ENCODE measurements at regions not wholly inside any gene's neighbourhood (a gene's known extent, or its start where the extent isn't known, plus 50 kb on each side); places are given as distances from the start of the nearest gene placed in this dataset.

DNA sequence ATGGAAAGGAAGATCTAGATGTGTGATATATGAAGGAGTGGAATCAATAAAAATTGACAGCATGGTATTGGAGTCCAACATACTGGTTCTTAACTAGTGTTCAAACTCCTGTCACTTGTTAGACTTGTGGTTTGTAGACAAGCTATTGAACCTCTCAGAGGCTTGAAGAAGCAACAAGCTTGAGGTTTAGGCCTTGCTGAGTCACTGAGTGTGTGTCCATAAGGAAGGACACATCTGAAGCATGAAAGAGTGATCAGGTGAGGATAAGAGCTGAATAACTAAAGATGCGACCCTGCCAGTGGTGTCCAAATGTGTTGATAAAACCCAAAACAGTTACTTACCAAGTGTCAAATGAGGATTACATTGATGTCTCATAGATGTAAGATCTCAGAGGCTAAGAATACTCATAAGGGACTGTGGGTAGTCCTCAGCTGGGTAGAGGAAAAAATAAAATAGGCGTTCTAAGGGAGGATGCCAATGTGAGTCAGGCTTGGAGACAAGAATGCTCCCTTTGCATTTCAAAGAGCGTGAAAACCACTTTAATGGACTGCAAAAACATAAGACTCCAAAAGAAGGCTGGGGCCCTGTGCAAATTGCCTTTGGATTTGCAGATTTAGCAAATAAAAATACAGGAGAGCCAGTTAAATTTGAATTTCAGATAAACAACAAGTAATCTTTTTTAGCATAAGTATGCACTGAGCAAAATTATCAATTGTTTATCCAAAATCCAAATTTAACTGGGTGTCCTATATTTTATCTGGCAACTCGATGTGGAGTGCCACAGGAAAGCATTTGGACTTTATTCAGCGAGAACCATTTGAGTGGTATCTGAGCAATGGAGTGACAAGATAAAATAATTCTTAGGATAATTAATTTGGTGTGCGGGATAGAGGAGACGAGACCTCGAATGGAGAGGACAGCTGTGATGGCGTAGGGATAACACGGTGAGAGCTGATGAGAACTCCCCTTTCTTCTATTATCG lies 757.3 kb upstream of the WWC1 start:
- H3K4me3 Mint-ChIP-seq = no peak overlapping the region
- H3K9me3 Mint-ChIP-seq = peaks cover 4 to 15% of the 10 kb centered on the region in 2 donors
- no peaks in the 10 kb centered on the region for H3K4me1 Mint-ChIP-seq (ENCODE audit: low read depth in 2 of 2)
- H3K36me3 Mint-ChIP-seq (ENCODE audit: insufficient read depth) = no peaks in the 10 kb centered on the region
- no peak overlapping the region for H3K27ac Mint-ChIP-seq
- ATAC-seq (replicated peaks) (no peak), DNase-seq (no peak)
- H3K27me3 Mint-ChIP-seq = no peaks in the 10 kb centered on the region

DNA sequence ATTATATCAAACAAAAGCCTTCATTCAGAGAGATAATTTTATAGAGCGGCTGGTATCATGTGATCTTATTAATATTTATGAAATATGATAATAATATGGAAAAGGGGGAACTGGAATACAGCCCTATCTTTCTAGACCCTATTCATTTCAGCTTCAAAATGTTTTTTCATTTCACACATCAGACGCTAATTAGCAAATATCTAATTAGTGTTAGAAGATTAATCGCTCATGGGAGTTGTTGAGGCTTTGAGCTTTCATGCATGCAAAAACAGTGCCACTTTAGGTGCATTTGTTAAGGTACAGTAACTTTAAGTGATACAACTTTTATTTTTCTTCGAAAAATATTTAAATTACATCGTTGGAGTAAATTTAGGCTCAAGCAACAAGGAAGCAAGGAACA lies 751.7 kb upstream of the WWC1 start:
- no peak overlapping the region for H3K4me3 Mint-ChIP-seq
- H3K27ac Mint-ChIP-seq = no peak overlapping the region
- H3K9me3 Mint-ChIP-seq = peaks cover 3 to 6% of the 10 kb centered on the region in 2 donors
- no peaks in the 10 kb centered on the region for H3K4me1 Mint-ChIP-seq (ENCODE audit: low read depth in 2 of 2)
- H3K27me3 Mint-ChIP-seq = no peaks in the 10 kb centered on the region
- DNase-seq (no peak), ATAC-seq (replicated peaks) (no peak)
- H3K36me3 Mint-ChIP-seq (ENCODE audit: insufficient read depth) = no peaks in the 10 kb centered on the region

DNA sequence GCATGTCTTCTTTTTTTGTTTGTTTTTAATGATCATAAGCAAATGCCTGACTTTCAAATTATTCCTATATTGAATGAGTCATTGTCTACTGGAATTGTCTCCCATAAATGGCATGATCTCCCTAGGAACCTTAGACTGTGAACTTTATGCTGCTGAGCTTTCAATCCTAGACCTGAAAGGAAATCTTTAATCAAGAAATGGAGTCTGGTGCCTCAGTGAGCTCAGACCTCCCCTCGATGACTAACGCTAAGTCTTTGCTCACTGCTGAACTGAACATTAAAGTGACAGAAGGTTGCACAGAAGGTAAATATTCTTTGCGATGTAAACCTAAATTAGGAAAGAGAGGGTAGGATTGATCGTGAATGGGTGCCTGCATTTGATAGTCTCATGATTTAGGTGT lies 745.2 kb upstream of the WWC1 start:
- Mint-ChIP-seq H3K27me3 (no peaks in the 10 kb centered on the region), H3K4me1 (ENCODE audit: low read depth in 2 of 2) (no peaks in the 10 kb centered on the region), H3K36me3 (ENCODE audit: insufficient read depth) (no peaks in the 10 kb centered on the region), H3K4me3 (no peak overlapping the region), H3K27ac (no peak overlapping the region), H3K9me3 (peaks cover 4 to 16% of the 10 kb centered on the region in 2 donors)
- ATAC-seq (replicated peaks) (no peak), DNase-seq (no peak)

DNA sequence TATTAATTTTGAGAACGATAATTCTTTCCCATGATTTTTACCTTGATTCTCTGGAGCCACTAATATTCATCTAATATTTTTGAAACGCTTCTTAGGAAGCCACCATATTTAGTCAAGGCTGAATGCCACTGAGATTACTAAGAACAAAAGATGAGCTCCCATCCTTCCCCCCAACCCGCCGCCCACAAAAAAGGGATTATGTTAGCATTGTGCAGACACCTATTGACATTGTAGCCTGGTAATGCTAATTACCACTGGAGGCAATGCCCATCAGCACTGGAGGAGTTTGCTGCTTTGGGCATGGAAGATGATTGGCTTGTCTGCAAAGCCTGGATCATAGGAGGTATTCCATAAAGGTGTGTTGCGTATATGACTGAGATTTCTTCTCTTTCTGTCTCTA lies 739.1 kb upstream of the WWC1 start:
- Mint-ChIP-seq H3K4me1 (ENCODE audit: low read depth in 2 of 2) (no peaks in the 10 kb centered on the region), H3K27me3 (no peaks in the 10 kb centered on the region), H3K36me3 (ENCODE audit: insufficient read depth) (no peaks in the 10 kb centered on the region), H3K4me3 (no peak overlapping the region), H3K27ac (no peak overlapping the region), H3K9me3 (peaks cover 0 to 35% of the 10 kb centered on the region in 2 donors)
- no peak for ATAC-seq (replicated peaks)
- DNase-seq = no peak

DNA sequence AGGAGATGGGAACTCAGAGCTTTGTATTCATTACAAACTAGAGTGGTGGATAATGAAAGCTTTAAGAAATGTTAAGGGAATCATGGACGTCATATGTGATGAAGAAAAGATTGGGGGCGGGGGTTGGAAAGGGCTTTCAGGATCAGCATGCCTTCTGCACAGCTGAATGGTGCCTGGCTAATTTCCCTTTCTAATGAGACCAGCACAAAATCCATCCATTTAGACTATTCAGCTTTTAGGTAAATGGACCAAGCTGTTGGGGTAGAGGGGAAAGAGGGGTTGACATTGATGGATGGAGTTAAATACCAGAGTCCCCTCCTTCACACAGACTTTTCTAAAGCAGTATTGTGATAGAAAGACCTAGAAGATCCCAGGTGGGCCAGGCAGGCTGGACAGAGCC lies 737.9 kb upstream of the WWC1 start:
- H3K4me3 Mint-ChIP-seq = no peak overlapping the region
- H3K27ac Mint-ChIP-seq = no peak overlapping the region
- H3K27me3 Mint-ChIP-seq = no peaks in the 10 kb centered on the region
- peaks cover 0 to 35% of the 10 kb centered on the region in 2 donors for H3K9me3 Mint-ChIP-seq
- no peaks in the 10 kb centered on the region for H3K4me1 Mint-ChIP-seq (ENCODE audit: low read depth in 2 of 2)
- no peak for ATAC-seq (replicated peaks)
- no peaks in the 10 kb centered on the region for H3K36me3 Mint-ChIP-seq (ENCODE audit: insufficient read depth)
- no peak for DNase-seq

DNA sequence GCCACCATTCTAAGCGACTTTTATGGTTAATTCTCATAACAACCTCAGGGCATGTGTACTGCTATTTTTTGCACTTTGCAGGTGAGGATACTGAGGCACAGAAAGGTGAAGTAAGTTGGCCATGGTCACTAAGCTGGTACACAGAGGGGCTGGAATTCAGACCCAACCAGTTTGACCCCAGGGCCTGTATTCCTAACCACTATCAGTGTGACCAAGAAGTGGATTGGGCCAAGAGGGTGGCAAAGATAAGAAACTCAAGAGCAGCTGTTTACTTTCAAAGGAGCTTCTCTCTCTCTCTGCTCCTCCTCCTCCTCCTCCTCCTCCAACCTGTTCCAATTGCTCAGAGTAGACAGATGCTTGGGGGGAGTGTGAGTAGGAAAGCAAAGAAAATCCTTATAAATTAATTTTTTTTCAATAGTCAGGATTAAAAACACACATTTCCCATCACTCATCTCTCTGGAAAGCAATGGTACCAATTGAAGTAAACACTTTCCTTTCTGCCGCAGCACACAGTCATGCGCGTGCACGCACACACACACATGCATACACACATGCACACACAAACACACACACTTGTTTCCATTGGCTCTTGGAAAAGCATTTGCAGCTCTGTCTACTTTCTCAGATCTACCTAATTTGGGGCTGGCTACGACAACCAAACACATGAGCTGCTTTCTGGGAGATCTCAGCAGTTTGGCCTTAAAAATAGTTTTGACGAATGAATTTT lies 736.7 kb upstream of the WWC1 start:
- no peak overlapping the region for H3K4me3 Mint-ChIP-seq
- DNase-seq (no peak), ATAC-seq (replicated peaks) (no peak)
- H3K36me3 Mint-ChIP-seq (ENCODE audit: insufficient read depth) = no peaks in the 10 kb centered on the region
- no peaks in the 10 kb centered on the region for H3K4me1 Mint-ChIP-seq (ENCODE audit: low read depth in 2 of 2)
- H3K27me3 Mint-ChIP-seq = no peaks in the 10 kb centered on the region
- H3K27ac Mint-ChIP-seq = no peak overlapping the region
- H3K9me3 Mint-ChIP-seq = peaks cover 0 to 28% of the 10 kb centered on the region in 2 donors

DNA sequence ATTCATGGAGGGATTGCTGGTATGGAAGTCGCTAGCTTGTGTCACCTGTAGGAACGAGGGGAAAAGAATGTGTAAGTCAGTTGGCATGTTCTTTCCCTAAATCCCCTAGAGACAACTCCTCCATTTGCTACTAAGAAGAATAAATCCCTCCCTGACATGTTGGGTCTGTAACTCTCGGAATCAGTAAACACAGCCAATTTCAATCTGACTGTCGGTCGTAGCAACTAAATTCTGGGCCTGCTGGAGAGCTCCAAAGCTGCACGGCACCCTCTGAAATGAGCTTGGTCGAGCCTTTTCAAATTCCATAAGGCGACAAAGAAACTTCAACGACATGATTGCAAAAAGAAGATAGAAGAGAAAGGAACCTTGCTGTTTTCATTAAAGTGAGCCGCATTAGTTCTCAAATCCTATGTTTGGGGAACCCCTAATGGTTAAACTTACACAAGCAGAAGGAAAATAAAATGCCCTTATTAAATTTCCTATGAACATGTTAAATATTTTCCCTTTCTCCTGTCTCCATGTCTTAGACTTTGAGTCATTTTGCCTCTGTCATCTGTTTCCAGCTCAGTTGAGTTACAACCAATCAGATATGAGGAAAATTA lies 735.8 kb upstream of the WWC1 start:
- no peaks in the 10 kb centered on the region for H3K27me3 Mint-ChIP-seq

DNA sequence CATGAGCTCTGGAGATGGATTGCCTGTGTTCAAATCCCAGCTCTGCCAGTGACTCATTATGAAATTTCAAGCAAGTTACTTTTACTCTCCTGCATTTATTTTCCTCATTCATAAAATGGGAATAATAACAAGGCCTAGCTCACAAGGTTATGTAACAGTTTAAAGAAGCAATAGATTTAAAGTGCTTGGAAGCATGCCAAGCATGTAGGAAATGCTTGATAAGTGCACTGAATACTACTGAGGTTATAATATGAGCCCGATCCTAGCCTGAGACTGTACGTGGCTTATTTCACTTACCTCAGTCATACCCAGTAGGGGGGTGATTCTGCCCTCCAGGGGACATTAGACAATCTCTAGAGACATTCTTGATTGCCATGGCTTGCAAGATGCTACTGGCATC lies 734.1 kb upstream of the WWC1 start:
- DNase-seq = no peak
- ATAC-seq (replicated peaks) = no peak
- Mint-ChIP-seq H3K4me3 (no peak overlapping the region), H3K4me1 (ENCODE audit: low read depth in 2 of 2) (no peaks in the 10 kb centered on the region), H3K27ac (no peak overlapping the region), H3K36me3 (ENCODE audit: insufficient read depth) (no peaks in the 10 kb centered on the region), H3K9me3 (peaks cover 2 to 24% of the 10 kb centered on the region in 2 donors), H3K27me3 (no peaks in the 10 kb centered on the region)

More for the DNA sequence above, 735.8 kb upstream of the WWC1 start:
- DNase-seq (no peak), ATAC-seq (replicated peaks) (no peak)
- no peaks in the 10 kb centered on the region for H3K36me3 Mint-ChIP-seq (ENCODE audit: insufficient read depth)
- H3K9me3 Mint-ChIP-seq = peaks cover 2 to 34% of the 10 kb centered on the region in 2 donors
- no peaks in the 10 kb centered on the region for H3K4me1 Mint-ChIP-seq (ENCODE audit: low read depth in 2 of 2)
- H3K4me3 Mint-ChIP-seq = no peak overlapping the region
- no peak overlapping the region for H3K27ac Mint-ChIP-seq

DNA sequence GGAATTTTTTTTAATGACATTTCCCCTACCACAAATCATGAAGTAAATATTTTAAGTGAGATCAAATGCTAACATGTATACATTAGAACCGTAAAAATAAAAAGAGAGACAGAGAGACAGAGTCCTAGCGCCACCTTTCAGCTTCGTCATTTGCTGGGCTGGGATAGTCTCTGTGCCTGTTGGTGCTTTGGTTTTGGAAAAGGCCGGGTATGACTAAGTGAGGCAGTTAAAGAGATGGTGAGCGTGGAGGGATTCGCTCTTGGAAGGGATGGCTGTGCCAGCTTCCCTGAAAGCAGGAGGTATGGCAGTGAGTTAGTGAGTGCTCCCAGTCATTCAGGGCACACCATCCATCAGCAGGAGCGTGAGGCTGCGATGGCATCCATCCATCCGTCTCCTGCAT lies 729.6 kb upstream of the WWC1 start:
- no peaks in the 10 kb centered on the region for H3K4me1 Mint-ChIP-seq (ENCODE audit: low read depth in 2 of 2)
- H3K27ac Mint-ChIP-seq = no peak overlapping the region
- no peak overlapping the region for H3K4me3 Mint-ChIP-seq
- DNase-seq = no peak
- H3K27me3 Mint-ChIP-seq = no peaks in the 10 kb centered on the region
- no peak for ATAC-seq (replicated peaks)
- H3K36me3 Mint-ChIP-seq (ENCODE audit: insufficient read depth) = no peaks in the 10 kb centered on the region
- H3K9me3 Mint-ChIP-seq = peaks cover 6 to 12% of the 10 kb centered on the region in 2 donors

DNA sequence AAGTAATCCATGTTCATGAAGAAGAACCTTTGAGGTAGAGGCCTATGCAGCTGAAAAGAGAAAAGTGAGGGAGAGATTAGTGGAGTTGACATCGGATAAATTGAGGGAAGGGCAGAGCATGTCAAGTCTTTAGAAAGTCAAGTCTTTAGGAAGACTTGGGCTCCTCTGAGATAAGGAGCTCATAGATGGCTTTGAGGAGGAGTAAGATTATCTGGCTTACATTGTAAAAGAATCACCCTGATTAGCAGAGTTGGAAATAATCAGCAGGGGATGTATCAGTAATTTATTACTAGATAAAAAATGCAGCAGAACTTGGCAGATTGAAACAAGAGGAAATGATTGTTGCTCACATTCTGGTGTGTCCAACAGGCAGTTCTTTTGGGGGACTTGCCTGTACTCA lies 727.2 kb upstream of the WWC1 start:
- Mint-ChIP-seq H3K27me3 (no peaks in the 10 kb centered on the region), H3K36me3 (ENCODE audit: insufficient read depth) (no peaks in the 10 kb centered on the region), H3K4me3 (no peak overlapping the region), H3K9me3 (peaks cover 6 to 12% of the 10 kb centered on the region in 2 donors), H3K27ac (no peak overlapping the region), H3K4me1 (ENCODE audit: low read depth in 2 of 2) (no peaks in the 10 kb centered on the region)
- ATAC-seq (replicated peaks) = no peak
- DNase-seq = no peak

DNA sequence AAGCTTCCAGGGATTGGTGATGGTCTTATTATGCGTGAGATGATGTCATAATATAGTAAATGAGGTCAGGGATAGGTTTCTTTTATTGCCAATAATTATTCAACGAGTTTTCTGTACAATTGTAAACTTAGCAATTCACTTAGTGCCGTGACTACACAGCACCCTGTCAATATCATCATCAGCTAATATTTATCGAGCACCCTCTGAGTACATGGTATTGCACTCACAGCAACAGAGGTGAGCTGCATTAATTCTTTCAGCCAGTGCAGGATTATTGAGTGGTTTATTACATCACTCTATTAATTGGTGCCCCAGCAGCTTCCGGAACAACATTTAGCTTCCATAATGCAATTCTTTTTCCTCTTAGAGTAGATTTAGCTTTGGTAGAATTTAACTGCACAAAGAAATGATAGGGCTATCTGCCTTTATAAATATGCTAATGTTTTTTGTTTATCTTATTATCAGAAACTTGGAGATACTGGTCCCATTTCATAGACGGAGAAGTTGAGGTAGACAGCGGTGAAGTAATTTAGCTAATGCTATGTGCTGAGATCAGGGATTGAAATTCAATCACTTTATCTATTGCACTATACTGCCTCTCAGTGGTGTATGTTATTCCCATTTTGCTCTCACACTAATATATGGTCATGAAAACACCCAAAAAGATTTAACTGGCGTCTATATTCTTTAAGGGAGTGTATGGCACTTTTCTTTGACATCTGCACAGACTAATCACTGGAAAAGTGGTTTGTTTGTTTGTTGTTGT lies 726.1 kb upstream of the WWC1 start:
- DNase-seq = no peak
- H3K27ac Mint-ChIP-seq = no peak overlapping the region
- H3K36me3 Mint-ChIP-seq (ENCODE audit: insufficient read depth) = no peaks in the 10 kb centered on the region
- no peaks in the 10 kb centered on the region for H3K4me1 Mint-ChIP-seq (ENCODE audit: low read depth in 2 of 2)
- H3K27me3 Mint-ChIP-seq = no peaks in the 10 kb centered on the region
- peaks cover 8 to 13% of the 10 kb centered on the region in 2 donors for H3K9me3 Mint-ChIP-seq
- no peak overlapping the region for H3K4me3 Mint-ChIP-seq
- ATAC-seq (replicated peaks) = no peak

DNA sequence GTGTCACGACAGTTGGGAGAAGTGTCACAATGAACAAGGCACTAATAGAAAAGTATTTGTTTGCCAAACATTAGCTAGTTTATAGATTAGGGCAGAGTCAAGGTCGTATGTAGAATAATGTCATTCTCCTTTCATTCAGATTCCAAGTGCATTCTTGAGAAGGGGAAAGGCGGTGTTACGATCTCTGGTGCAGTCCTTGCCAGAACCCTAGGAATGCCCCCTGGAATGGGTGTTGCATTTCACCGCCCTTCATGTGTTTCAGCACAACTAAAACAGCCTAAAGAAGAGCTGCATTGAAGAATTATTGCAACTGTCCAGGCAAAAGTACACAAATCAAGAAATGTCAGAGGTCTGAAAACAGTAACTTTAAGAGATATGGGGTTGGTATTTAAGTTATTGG lies 721.0 kb upstream of the WWC1 start:
- no peak overlapping the region for H3K27ac Mint-ChIP-seq
- H3K4me1 Mint-ChIP-seq (ENCODE audit: low read depth in 2 of 2) = no peaks in the 10 kb centered on the region
- H3K4me3 Mint-ChIP-seq = no peak overlapping the region
- DNase-seq = no peak
- peaks cover 0 to 6% of the 10 kb centered on the region in 2 donors for H3K27me3 Mint-ChIP-seq
- H3K9me3 Mint-ChIP-seq = peaks cover 9% of the 10 kb centered on the region in 2 donors
- no peaks in the 10 kb centered on the region for H3K36me3 Mint-ChIP-seq (ENCODE audit: insufficient read depth)
- no peak for ATAC-seq (replicated peaks)

DNA sequence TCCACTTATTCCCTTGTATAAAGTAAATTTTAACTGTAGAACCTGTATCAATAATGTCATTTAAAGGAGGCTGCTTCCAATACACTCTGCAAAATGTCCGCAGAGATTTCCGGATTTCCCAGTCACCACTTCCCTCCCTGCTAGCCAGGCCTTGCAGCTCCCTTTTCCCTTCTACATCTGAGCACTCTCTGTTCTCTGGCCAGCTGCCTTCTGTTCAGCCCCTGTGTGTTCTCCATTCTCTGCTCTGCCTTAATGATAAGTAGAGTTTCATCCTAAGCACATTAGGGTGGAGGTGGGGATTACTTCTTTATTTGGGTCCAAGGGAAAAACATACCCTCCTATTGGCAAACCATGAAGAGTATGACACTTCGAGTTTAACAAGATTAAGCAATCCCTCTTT lies 719.6 kb upstream of the WWC1 start:
- Mint-ChIP-seq H3K36me3 (ENCODE audit: insufficient read depth) (no peaks in the 10 kb centered on the region), H3K9me3 (peaks cover 9% of the 10 kb centered on the region in 2 donors), H3K27me3 (peaks cover 0 to 6% of the 10 kb centered on the region in 2 donors), H3K4me1 (ENCODE audit: low read depth in 2 of 2) (no peaks in the 10 kb centered on the region), H3K27ac (no peak overlapping the region), H3K4me3 (no peak overlapping the region)
- no peak for DNase-seq
- ATAC-seq (replicated peaks) = no peak

Data from effector memory CD8-positive, alpha-beta T cell (primary cell).